GM21528 (cell line): ENCODE measurements at regions not wholly inside any gene's neighbourhood (a gene's known extent, or its start where the extent isn't known, plus 50 kb on each side); places are given as distances from the start of the nearest gene placed in this dataset.
"Not testable (repeated sequence)": the region's sequence is repeated elsewhere in the genome, so short reads cannot be mapped to it uniquely, and the experiment has no call there.

ENCODE experiments used
- ATAC-seq: cut with Tn5 transposase; IDR thresholded peaks from one replicate; pipeline ENCODE4 v1.9.1; 2021; ENCODE audit warnings: mild to moderate bottlenecking, moderate library complexity; ENCODE audit not compliant: unreplicated experiment, low FRiP score

DNA sequence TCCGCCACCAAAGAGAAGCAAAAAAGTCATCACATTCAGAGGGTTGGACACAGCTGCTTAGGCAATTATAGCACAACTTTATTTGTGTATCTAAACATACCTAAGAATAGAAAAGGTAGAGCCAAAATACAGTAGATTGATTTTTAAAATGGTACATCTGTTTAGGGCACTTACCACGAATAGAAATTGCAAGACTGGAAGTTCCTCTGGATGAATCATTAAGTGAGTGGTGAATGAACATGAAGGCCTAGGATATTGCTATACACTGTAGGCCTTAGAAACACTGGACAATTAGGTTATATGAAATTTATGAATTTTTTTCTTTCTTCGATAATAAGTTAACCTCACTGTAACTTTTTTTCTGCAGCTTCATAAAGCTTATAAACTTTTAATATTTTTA is 687.0 kb downstream of the BCL11A start:
- ATAC-seq = no peak

DNA sequence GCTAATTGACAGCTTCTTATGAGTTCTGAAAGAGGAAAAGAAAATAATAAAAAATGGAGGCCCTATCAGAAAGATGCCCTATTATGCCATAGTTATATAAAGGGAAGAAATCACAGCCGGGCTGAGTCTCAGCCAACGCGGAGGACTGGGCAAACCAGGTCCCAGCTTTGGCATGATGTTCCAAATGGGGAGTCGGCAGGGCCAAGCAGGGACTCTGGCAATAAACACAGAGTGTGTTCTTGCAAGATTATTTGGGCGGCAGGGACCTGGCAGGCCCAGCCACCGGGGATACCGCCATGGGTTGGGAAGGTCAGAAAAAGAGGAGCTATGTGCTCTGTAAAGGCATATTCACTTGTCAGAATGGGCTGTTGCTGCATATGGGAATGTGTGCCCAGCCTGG is 694.9 kb downstream of the BCL11A start:
- no peak for ATAC-seq

DNA sequence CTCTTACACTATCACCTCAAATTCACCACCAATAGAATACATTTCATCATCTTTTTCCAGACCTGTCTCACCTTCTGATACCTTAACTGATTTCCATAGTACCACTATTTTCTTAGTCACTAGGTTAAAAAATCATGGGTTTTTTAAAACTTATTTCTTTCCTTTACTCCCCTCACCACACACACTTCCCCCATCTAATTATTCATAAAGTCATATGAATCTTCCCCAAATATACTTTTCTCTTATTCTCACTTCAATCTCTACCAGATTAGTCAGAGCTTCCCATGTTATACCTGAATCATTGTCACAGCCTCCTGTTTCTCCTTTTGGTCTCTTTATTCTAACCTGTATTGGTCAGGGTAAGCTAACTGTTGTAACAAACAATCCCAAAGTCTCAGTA is 696.3 kb downstream of the BCL11A start:
- ATAC-seq = no peak

DNA sequence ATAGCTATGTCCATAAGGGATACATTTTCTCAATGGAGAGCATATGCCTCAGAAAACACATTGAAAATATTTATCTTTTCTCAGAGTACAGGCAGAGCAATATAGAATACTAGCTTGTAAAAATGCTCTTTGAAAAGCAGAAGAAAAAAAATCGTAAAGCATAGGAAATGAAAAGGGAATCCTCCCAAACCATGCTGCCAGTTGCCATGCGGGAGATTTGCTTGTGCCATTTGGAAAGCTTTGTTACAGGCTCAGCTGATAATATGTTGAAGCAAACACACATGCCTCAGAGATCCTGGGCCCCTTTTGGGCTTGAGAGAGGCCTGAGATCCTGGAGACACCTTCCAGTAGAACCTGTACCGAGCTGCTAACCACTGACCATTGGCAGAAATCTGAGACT is 697.1 kb downstream of the BCL11A start:
- ATAC-seq = no peak

DNA sequence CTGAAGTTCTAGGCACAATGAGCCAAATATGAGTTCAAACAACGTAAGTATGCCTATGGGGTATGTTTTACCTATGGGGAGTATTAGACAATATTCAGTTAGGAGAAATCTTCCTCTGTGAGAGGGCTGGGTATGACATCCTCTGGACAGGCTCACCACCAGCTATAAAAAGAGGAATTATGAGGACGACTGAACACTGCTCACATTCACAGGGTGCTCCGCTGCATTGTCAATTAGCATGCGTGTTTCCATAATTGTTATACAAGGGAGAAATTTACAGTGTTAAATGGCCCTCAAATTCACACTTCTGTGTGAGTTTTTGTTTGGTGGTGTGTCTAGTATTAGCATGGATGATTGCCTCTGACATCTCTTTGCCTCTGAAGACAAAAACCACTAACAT is 700.4 kb downstream of the BCL11A start:
- ATAC-seq = no peak

DNA sequence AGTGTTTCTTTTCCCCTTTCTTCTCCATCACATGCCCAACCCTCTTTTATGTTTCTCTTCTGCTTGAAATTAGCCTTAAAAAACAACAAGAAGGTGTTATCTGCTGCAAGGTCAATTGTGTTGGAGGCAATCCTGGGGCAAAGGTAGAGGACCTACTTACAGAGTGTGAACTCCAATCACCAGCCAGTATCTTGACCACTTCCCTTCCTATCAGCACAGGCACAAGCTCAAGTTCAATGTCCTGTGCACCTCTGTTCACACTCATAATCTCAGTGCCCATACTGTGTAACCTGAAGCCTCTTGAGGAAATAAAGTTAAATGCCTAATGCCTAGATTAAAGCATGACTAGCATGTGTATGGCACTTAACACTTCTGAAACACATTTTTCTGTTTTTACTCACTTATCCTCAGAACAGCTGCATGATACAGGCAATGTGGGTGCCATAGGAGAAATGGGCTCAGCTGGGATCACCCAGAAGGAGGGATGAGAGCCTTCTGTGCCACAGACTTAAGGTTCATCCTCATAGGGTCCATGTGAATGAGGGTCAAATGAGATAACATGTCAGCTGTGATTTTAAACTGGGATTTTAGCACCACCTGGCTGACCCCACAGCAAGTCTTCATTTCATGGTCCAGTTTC is 701.5 kb downstream of the BCL11A start:
- no peak for ATAC-seq

DNA sequence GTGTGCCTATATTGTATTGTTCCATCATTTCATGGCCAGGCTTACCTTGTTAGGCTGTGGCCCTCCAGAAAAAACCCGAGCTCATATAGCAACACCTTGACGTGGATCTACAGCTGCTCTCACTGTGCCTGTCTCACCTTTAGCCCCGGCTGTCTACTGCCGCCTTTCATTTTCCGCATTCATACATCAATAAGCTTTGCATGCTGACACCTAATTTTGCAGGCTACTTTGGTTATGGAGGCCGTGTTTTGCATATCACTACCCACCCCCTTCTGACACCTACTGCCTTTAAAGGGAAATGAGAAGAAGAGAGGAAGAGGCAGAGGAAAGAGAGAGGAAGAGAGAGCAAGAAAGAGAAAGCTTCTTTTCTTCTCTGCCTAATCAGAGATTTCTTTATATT is 702.9 kb downstream of the BCL11A start:
- no peak for ATAC-seq

DNA sequence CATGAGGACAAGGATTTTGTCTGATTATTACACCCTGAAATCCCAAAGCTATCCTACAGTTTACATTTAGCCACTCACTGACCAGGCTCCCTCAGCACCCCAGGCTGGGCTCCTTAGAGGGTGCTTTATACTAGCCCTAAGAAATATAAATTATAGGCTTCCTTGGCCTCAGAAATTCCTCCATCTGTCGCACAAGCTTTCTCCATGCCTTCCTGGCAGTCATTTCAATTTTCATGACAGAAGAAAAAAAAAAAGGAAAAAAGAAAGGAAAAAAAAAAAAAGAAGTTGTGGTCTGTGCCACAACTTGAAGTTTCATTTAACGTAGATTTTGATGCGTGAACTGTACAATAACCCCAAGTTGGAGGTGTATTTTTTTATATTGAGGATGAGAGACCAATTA is 719.5 kb downstream of the BCL11A start:
- no peak for ATAC-seq

DNA sequence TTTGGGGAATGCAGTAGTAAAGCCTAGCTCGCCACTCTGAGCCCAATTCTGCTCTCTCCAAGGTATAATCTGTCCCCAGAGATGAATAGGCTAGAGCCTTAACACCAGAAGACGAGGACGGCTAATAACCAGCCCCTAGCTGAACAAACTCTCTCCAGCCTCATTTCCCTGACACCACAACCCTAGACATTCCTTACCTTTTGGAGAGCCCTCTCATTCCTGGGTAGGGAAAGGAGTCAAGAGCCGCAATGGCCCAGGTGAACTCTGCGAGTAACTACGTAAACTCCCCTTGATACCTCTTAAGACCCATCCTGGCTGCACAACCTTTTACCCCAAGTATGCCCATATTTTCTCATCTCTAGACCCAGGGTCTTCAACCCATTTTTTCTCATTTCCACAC is 722.9 kb downstream of the BCL11A start:
- no peak for ATAC-seq

DNA sequence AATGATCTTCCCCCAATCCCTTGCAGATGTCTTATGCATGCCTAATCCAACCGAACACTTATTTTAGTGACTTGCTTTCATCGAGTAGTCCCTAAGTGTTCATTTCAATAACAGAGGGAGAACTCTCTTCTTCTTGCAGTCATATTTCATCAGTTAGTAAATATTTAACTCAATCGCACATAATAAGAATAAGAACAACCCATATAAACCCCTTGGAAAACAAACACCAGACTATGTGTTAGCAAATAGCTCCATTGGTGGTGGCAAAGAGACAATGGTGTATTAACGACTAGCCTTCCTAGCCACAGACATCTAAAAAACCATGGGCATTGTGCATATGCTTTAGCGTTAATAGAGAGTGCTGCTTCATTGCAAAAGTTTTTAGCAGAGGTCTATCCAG is 725.8 kb downstream of the BCL11A start:
- ATAC-seq = no peak

DNA sequence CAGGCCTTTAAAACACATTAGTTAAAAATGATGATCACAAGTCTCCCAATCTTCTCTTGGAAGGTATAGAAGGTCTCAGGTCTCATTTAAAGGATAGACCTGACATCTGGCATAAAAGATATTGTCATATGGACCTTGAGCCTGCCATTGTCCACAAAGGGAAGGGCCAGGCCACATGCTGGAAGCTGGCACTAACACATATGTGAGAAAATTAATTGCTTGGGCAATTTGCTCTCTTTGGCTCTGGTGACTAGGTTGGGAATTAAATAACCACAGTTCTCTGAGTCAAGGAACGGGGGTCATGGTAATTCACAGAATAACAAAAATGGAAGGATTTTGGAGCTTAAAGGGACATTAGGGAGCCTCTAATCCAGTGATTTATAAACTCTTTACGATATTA is 727.3 kb downstream of the BCL11A start:
- ATAC-seq = no peak

DNA sequence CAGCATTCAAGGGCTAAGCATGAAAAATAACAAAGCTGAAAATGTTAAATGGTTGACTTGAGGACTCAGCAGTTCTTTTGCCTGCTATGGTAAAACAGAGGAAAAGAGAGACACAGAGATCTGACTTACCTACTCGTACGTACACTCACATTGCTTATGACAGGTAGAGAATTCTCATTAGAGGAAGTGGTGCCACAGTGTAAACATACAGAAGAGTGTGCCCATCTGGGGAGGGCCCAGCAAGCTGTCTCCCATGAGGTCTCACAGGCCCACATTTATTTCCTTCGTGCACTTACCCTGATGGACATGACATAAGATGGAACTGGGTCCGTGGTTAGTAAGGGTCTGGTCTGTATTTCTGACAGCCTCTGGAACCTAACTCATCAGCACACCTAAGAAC is 729.1 kb downstream of the BCL11A start:
- no peak for ATAC-seq

DNA sequence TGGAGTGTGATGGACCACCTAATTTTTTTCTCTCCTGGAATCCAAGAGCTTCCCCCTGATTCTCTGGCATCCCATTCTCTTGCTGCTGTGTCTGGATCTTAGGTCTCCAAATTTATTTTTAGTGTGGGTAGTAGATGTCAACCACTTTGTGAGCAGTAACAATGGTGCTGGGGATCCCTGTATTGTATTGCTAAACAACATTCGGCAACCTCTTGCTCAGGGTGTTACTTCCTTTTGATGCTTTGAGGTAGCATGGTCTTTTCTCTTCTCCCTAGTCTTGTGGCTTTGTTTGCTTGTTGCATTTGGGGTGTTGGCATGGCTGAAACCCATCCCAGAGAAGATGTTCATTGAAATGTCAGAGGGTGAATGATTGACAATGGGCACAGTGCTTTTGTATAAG is 737.4 kb downstream of the BCL11A start:
- no peak for ATAC-seq

DNA sequence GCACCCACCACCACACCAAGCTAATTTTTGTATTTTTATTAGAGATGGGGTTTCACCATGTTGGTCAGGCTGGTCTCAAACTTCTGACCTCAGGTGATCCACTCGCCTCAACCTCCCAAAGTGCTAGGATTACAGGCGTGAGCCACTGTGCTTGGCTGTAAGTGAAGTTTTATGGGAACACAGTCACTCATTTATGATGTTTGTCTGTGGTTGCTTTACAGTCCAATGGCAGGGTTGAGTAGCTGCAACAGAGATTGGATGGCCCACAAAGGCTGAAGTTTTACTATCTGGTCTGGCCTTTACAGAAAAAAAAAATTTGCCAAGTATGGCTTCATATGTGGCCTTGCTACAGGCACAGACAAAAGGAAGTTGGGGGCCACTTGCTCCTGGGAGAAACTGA is 743.2 kb downstream of the BCL11A start:
- ATAC-seq = not testable (repeated sequence)

DNA sequence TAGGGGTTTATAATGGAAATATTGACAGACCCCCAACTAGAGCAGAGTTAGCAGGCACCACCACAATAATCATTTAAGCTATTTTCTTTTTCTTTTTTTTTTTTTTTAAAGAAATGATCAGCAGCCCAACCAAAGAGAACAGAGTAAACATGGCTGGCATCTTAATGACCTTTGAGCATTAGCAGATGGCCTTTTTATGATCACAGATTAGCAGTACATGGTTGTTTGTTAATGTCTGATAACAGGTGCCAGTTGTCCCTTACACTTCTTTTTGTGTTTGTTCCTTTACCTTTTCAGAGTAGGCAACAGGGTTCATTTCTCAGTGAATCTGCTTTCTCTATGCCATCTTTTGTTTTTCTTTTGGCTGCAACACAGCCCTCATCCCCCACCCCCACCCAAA is 747.0 kb downstream of the BCL11A start:
- no peak for ATAC-seq

DNA sequence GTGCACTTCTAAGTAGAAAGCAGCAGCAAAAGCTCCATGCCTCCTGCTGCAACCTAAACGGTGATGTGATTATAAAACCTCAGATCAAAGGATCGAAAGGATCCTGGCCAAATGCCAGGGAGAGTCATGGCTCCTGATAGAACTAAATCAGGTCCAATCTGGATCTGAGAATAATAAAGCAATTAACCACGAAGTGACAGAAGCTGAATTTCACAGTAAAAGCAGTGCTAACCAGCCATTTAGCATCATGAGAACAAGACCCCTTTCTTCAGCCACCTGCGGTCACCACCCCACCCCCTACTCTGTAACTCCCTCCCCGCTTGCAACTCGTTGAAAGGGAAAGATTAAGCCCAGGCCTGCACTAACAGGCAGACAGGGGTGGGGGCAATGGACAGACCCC is 748.7 kb downstream of the BCL11A start:
- ATAC-seq = no peak

DNA sequence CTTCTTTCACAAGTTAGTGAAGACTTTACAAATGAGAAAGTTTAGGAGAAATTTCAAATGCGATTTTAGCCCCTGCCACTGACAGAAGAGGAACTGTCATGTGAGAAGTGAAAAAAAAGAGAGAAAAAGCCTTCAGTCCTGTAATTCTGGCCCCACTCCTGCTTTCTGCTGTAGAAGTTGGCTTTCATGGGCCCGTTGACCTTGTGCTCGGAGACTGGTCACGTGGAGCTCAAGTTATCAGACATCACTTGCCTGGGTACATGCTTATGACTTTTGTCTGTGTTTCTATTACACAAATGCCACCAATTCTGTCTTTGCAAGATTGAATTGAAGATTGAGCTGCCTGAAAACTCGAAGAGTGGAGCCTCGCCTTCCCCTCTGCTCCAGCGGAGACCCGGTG is 749.9 kb downstream of the BCL11A start:
- ATAC-seq = no peak

DNA sequence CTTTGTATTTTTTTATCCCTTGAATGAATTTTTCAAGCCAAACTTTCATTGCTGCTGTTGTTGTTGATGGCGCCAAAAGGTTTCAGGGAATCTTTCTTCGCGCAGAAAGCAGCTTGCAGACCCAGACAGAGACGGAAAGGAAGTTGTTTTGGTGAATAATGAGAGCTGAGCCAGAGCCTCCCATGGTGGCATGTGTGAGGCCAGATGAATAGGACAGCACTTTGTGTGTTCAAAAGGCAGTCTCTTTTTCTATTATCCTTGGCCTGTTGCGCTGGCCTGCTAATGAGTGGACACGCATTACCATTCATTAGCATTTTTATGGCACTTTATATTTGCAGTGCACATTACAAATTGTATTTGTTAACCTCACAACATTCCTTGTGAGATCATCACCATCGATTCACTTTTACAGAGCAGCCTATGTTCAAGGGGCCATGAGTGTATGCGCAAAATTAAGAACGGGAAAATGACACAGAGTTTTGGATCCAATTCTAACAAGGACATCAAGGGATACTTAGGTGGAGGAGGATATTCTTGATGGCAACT is 754.7 kb downstream of the BCL11A start:
- no peak for ATAC-seq

DNA sequence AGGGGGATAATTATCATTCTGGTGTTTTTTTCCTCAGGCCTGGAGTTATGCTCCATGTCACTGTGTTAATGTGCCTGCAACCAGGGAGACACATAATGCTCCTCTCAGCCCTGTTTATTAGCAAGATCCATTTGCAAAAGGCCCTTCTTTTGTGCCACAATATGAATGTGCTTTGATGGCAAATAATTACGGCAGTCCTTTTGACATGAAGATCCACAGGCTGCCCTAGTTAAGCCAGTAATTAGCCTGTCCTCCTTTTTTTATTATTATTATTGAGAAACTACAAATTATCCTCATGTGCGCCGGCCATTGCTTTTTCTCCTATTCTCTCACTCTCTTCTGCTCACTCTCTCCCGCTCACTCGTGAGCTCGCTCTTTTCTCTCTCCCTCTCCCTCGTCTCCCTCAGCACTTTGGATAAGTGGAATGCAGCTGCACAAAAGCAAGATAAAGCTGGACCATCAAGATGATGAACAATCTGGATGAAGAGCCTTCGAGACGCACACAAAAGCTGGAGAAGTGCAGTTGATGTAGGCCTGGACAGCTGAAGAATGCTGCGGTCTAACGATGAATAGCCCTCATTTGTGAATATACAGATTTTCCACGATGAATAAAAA is 762.3 kb downstream of the BCL11A start:
- no peak for ATAC-seq

DNA sequence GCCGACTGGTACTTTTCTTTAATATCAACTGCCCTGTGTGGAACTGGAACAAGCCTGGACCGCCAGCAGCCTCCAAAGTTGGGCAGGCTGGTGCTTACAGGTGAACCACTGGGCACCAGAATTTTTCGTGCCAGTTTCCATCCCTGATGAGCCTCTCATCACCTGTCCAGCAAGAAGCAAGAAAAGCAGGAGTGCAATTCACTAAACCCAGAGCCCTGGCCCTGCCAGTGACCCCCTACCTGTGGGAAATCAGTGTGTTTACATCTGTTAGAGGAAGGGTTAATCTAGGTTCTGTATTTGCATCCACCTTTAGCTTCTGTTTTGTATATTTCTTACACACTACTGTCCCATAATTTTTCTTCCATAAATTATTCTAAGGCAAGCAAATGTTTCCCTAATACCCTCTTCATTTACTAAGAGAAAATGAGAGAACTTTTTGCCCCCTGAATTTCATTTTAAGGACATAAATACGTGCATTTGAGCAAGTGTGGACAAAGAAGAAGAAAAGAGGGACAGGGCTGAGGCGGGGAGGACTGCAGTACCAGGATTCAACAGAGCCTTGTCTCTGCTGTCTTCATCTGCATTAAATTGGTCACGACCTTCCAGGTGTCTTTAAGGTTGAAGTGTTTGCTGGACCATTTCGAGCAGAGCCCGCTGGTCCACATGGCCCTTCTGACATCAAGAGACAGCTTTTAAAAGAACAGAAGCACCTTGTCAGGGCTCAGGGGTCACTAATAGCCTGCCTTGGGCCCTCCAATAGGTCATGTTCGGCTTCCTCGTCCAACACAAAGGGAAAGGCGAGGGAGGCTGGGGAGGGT is 763.1 kb downstream of the BCL11A start:
- ATAC-seq = no peak

DNA sequence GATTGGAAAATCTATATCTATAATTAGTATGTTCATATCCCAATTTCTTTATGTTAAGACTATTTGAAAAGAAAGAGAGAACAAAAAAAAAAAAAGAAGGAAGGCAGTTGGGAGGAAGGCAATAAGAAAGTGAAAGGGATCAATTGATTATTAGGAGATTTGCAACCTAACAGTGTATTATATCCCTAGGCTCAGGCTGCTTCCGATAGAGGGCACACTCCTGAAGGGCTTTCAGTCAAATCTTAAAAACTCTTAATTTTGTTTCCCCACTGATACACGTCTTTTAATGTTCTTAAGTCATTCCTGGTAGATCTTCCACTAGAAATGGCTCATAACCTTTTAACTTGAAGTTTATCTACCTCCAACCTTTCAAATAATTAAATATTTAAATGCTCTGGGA is 763.9 kb downstream of the BCL11A start:
- ATAC-seq = no peak

DNA sequence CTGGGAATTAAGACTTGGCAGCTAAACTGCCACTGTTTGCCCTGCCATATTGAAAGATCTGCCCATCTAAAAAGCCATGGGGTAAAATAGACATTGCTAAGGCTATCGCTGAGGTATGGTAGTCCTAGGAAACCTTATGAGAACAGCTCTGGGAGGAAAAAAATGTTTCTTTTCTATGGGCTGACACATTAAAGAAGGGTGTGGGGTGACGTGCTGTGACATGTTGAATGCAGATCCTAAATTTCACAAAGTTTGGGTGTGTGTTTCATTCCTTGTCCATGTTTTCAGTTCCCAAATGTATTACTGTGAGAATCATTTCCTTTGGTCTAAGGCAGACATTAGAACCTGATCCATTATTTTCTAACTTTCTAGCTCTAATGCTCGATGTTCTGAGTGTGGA is 766.4 kb downstream of the BCL11A start:
- ATAC-seq = no peak
